Calu3 (cell line): ENCODE measurements at regions not wholly inside any gene's neighbourhood (a gene's known extent, or its start where the extent isn't known, plus 50 kb on each side); places are given as distances from the start of the nearest gene placed in this dataset.
"Not testable (repeated sequence)": the region's sequence is repeated elsewhere in the genome, so short reads cannot be mapped to it uniquely, and the experiment has no call there.

ENCODE experiments used
- BruUV-seq: library from RNA; stranded (reverse); fragments of 400-500 nt; replicated peaks from 2 replicates; lab custom pipeline; 2021; lab: Mats Ljungman, UMichigan
- CTCF ChIA-PET: fragments of 300-600 bp; sonication (Branson Sonifier 250); formaldehyde crosslinking; loops from one replicate; lab custom pipeline; 2022; ENCODE audit warnings: antibody characterized with exemption; lab: Charles Lee
- DNase-seq: peaks from one replicate; pipeline ENCODE4 v3.0.0; 2022
- H3K27ac Mint-ChIP-seq: one replicate; pipeline ENCODE4 v1.8.0; 2022; ENCODE audit warnings: mixed read lengths; ENCODE audit not compliant: unreplicated experiment
- H3K27me3 Mint-ChIP-seq: one replicate; pipeline ENCODE4 v1.8.0; 2022; ENCODE audit warnings: mixed read lengths; ENCODE audit not compliant: unreplicated experiment
- H3K36me3 Mint-ChIP-seq: one replicate; pipeline ENCODE4 v1.8.0; 2022; ENCODE audit warnings: mild to moderate bottlenecking, moderate library complexity, mixed read lengths; ENCODE audit not compliant: insufficient read depth, unreplicated experiment
- H3K4me1 Mint-ChIP-seq: one replicate; pipeline ENCODE4 v1.8.0; 2022; ENCODE audit warnings: mild to moderate bottlenecking, low read depth, mixed read lengths; ENCODE audit not compliant: unreplicated experiment
- H3K4me3 Mint-ChIP-seq: one replicate; pipeline ENCODE4 v1.8.0; 2022; ENCODE audit warnings: mild to moderate bottlenecking, low read depth, moderate library complexity, mixed read lengths; ENCODE audit not compliant: unreplicated experiment
- H3K9me3 Mint-ChIP-seq: one replicate; pipeline ENCODE4 v1.8.0; 2022; ENCODE audit warnings: low read depth, mixed read lengths; ENCODE audit not compliant: unreplicated experiment
- CTCF ChIP-seq: fragments of 200-600 bp; IDR thresholded peaks from one replicate; pipeline ENCODE4 v1.8.0; 2022; ENCODE audit warnings: antibody characterized with exemption; ENCODE audit not compliant: unreplicated experiment
- intact Hi-C: fragments of 100-400 bp; cut with micrococcal nuclease; formaldehyde crosslinking; loops from one replicate; pipeline ENCODE4 v1.10.0; 2022; ENCODE audit not compliant: unreplicated experiment

GRCh38 chr17:20735796-20736195, 156.3 kb downstream of the CDRT15L2 start:
- peaks cover 20% of the 10 kb centered on the region for H3K27me3 Mint-ChIP-seq
- no TSS peak for BruUV-seq
- CTCF ChIA-PET, result no interaction called here
- no peak for TF ChIP-seq CTCF
- H3K27ac Mint-ChIP-seq, result no peak overlapping the region
- intact Hi-C loops, result no loop called here
- no peak overlapping the region for H3K4me3 Mint-ChIP-seq
- no peaks in the 10 kb centered on the region for H3K36me3 Mint-ChIP-seq
- no peaks in the 10 kb centered on the region for H3K9me3 Mint-ChIP-seq
- no peak for DNase-seq
- no peaks in the 10 kb centered on the region for H3K4me1 Mint-ChIP-seq

DNA sequence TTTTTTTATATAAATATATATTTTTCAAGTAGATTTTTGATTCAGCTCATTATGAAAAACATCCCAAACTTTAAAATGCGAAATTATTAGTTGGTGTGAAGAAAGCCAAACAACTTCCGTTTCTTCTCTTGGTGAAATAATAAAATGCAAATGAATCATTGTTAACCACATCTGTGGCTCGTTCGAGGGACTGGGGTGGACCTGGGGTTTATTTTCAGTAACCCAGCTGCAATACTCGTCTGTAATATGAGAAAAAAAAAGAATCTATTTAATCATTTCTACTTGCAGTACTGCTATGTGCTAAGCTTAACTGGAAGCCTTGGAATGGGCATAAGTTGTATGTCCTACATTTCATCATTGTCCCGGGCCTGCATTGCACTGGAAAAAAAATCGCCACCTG, 158.1 kb downstream of the CDRT15L2 start:
- CTCF ChIA-PET, H3K9me3 Mint-ChIP-seq: not testable (repeated sequence)

DNA sequence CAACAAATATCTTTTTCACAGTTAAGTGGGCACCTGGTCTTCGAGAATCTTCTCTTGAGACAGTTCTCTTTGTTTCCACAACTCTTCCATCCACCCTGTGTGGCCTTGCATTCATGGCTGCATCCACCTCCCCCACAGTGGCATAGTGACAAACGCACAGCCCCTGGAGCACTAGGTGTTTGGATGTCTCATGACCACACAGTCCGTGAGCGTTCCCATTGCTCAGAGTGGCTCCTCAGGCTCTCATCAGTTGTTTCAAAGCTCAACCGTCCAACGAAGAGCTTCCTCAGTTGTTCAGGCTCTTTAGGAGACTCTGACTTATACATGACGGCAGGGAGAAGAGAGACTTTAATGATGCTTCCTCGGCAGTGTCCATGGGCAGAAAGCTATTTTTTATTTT, 191.6 kb downstream of the CDRT15L2 start:
- Mint-ChIP-seq H3K36me3 (no peaks in the 10 kb centered on the region), H3K27ac (no peak overlapping the region), H3K9me3 (no peaks in the 10 kb centered on the region), H3K4me1 (no peaks in the 10 kb centered on the region), H3K4me3 (no peak overlapping the region), H3K27me3 (peaks cover 12% of the 10 kb centered on the region)
- no peak for TF ChIP-seq CTCF
- CTCF ChIA-PET, result no interaction called here
- no TSS peak for BruUV-seq
- no peak for DNase-seq
- intact Hi-C loops, result no loop called here

More for the DNA sequence above, 158.1 kb downstream of the CDRT15L2 start:
- intact Hi-C loops, BruUV-seq, H3K4me3 Mint-ChIP-seq, H3K4me1 Mint-ChIP-seq, DNase-seq, H3K27ac Mint-ChIP-seq, H3K36me3 Mint-ChIP-seq: not testable (repeated sequence)
- peaks cover 32% of the 10 kb centered on the region for H3K27me3 Mint-ChIP-seq

DNA sequence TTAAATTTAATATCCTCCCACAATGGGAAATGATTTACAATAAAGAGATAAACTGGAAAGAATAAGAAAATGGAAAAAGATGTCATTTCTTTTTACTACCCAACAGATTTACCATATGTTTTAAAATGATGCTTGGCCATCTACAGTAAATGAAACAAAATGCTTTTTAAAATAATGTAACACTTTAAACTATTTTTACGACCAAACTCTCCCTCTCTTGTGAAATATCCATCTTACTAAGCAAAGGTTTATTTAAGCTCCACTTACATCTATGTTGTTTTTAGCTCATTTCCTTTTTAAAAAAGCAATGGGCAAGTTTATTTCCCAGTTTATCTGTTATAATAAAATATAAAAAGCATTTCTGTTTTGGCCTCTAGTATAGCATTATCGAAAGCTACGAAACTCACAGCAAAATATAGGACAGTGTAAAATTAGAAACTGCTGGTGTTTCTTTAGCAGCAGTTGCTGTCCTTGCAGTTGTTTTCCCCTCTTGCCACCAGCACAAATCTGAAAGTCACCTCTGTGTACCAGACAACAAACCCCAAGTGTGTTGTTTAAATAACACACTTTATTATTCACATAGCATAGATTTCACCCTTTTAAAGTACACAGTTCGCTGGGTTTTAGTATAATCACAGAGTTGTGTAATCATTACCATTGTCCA, 195.1 kb downstream of the CDRT15L2 start:
- no peak for DNase-seq
- intact Hi-C loops, result no loop called here
- CTCF ChIA-PET, result interaction anchor here (0.7 kb wide), 1 partner anchor 142 kb away, joined by 4 read pairs; no protein-coding TSS in a partner anchor
- Mint-ChIP-seq H3K27me3 (no peaks in the 10 kb centered on the region), H3K9me3 (no peaks in the 10 kb centered on the region), H3K27ac (no peak overlapping the region), H3K36me3 (no peaks in the 10 kb centered on the region), H3K4me3 (no peak overlapping the region), H3K4me1 (no peaks in the 10 kb centered on the region)
- BruUV-seq, result no TSS peak
- no peak for TF ChIP-seq CTCF

- BruUV-seq, result no TSS peak
- no peak overlapping the region for H3K4me3 Mint-ChIP-seq
- no peaks in the 10 kb centered on the region for H3K27me3 Mint-ChIP-seq
- H3K36me3 Mint-ChIP-seq, result no peaks in the 10 kb centered on the region
- no peak for DNase-seq
- no peak for TF ChIP-seq CTCF
- no peaks in the 10 kb centered on the region for H3K4me1 Mint-ChIP-seq
- CTCF ChIA-PET, result interaction anchor here (0.7 kb wide), 1 partner anchor 141 kb away, joined by 4 read pairs; no protein-coding TSS in a partner anchor
- no peak overlapping the region for H3K27ac Mint-ChIP-seq
- no peaks in the 10 kb centered on the region for H3K9me3 Mint-ChIP-seq
- intact Hi-C loops, result no loop called here
These were observed 195.8 kb downstream of the CDRT15L2 start for GRCh38 chr17:20775331-20775730.
